Neutrophil (primary cell): ENCODE measurements at regions not wholly inside any gene's neighbourhood (a gene's known extent, or its start where the extent isn't known, plus 50 kb on each side); places are given as distances from the start of the nearest gene placed in this dataset.

Source experiments
- H3K27ac ChIP-seq: fragments of 200-600 bp; sonication (generic); 2 replicates; pipeline ENCODE4 v1.5.1; 2016; ENCODE audit warnings: mild to moderate bottlenecking, moderate library complexity
- H3K27me3 ChIP-seq: fragments of 200-600 bp; sonication (generic); 2 replicates; pipeline ENCODE4 v1.6.0; 2016; ENCODE audit warnings: mild to moderate bottlenecking
- H3K36me3 ChIP-seq: fragments of 200-600 bp; sonication (generic); 2 replicates; pipeline ENCODE4 v1.5.1; 2017
- H3K4me1 ChIP-seq, 2 experiments: fragments of 200-600 bp in 1 of 2; sonication (generic) in 1 of 2; 1 replicate in 1 of 2; 2 replicates in 1 of 2; pipeline versions ENCODE4 v1.5.1 to v1.6.1; 2013 to 2016; ENCODE audit warnings: low read depth in 1 of 2, low read length in 1 of 2, mild to moderate bottlenecking in 1 of 2, moderate library complexity in 1 of 2; ENCODE audit not compliant: control insufficient read depth in 1 of 2, insufficient read depth in 1 of 2
- H3K4me3 ChIP-seq, 2 experiments: fragments of 200-600 bp in 1 of 2; sonication (generic) in 1 of 2; 1 replicate in 1 of 2; 2 replicates in 1 of 2; pipeline ENCODE4 v1.5.1; 2013 to 2016; ENCODE audit warnings: low read depth in 1 of 2, low read length in 1 of 2, mild to moderate bottlenecking in 1 of 2, moderate library complexity in 1 of 2
- H3K9me3 ChIP-seq: fragments of 200-600 bp; sonication (generic); 2 replicates; pipeline ENCODE4 v1.5.1; 2016
- CTCF ChIP-seq: fragments of 200-600 bp; sonication (generic); IDR thresholded peaks from 2 replicates; pipeline ENCODE4 v1.5.1; 2016; ENCODE audit warnings: antibody characterized with exemption

GRCh38 chr6:139553916-139554315, 179.5 kb upstream of the CITED2 start:
- no peaks in the 10 kb centered on the region for H3K27me3 ChIP-seq
- no peaks in the 10 kb centered on the region for H3K4me1 ChIP-seq
- no peak for TF ChIP-seq CTCF

GRCh38 chr6:139551376-139551775, 176.9 kb upstream of the CITED2 start:
- H3K4me1 ChIP-seq: peaks cover 6 to 11% of the 10 kb centered on the region in 2 experiments
- H3K9me3 ChIP-seq: no peaks in the 10 kb centered on the region
- H3K36me3 ChIP-seq: no peaks in the 10 kb centered on the region
- H3K27me3 ChIP-seq: no peaks in the 10 kb centered on the region
- no peak overlapping the region for H3K27ac ChIP-seq
- H3K4me3 ChIP-seq: no peak overlapping the region
- TF ChIP-seq CTCF: no peak

More at GRCh38 chr6:139553916-139554315, 179.5 kb upstream of the CITED2 start:
- Histone ChIP-seq H3K36me3 (no peaks in the 10 kb centered on the region), H3K27ac (no peak overlapping the region), H3K4me3 (no peak overlapping the region), H3K9me3 (no peaks in the 10 kb centered on the region)

- Histone ChIP-seq H3K9me3 (no peaks in the 10 kb centered on the region), H3K36me3 (no peaks in the 10 kb centered on the region), H3K27me3 (no peaks in the 10 kb centered on the region), H3K4me3 (no peak overlapping the region), H3K4me1 (peaks cover 6 to 11% of the 10 kb centered on the region in 2 experiments), H3K27ac (no peak overlapping the region)
- no peak for TF ChIP-seq CTCF
These were observed 175.9 kb upstream of the CITED2 start for GRCh38 chr6:139550361-139550760.

GRCh38 chr6:139549561-139550070, 175.2 kb upstream of the CITED2 start:
- H3K27ac ChIP-seq: no peak overlapping the region
- peaks cover 6 to 11% of the 10 kb centered on the region in 2 experiments for H3K4me1 ChIP-seq
- no peaks in the 10 kb centered on the region for H3K36me3 ChIP-seq
- TF ChIP-seq CTCF: no peak
- H3K27me3 ChIP-seq: no peaks in the 10 kb centered on the region
- H3K9me3 ChIP-seq: no peaks in the 10 kb centered on the region
- no peak overlapping the region for H3K4me3 ChIP-seq

GRCh38 chr6:139547804-139548203, 173.4 kb upstream of the CITED2 start:
- H3K4me3 ChIP-seq: no peak overlapping the region
- TF ChIP-seq CTCF: no peak
- H3K27ac ChIP-seq: no peak overlapping the region
- H3K27me3 ChIP-seq: no peaks in the 10 kb centered on the region
- no peaks in the 10 kb centered on the region for H3K36me3 ChIP-seq
- peaks cover 6 to 11% of the 10 kb centered on the region in 2 experiments for H3K4me1 ChIP-seq
- no peaks in the 10 kb centered on the region for H3K9me3 ChIP-seq
